ENCODE measurements at regions not wholly inside any gene's neighbourhood (a gene's known extent, or its start where the extent isn't known, plus 50 kb on each side); places are given as distances from the start of the nearest gene placed in this dataset.

DNA sequence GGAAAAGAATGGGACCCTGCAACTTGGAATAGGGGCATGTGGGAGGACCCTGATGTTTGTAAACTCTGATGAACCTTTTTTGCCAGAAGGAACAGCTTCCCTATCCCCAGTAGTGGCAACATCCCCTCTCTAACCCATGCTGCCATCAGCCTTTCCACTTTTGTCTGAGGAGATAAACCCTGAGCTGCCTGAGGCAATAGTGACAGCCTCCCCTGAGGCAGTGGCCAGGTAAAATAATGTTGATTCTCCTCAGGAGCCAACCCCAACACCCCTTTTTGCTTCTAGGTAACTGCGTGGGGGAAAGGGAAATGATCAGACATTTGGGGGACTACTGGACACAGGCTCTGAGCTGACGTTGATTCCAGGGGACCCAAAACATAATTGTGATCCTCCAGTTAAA, 106.8 kb upstream of the NPAS2 start:
- TF ChIP-seq, protein P1, sequence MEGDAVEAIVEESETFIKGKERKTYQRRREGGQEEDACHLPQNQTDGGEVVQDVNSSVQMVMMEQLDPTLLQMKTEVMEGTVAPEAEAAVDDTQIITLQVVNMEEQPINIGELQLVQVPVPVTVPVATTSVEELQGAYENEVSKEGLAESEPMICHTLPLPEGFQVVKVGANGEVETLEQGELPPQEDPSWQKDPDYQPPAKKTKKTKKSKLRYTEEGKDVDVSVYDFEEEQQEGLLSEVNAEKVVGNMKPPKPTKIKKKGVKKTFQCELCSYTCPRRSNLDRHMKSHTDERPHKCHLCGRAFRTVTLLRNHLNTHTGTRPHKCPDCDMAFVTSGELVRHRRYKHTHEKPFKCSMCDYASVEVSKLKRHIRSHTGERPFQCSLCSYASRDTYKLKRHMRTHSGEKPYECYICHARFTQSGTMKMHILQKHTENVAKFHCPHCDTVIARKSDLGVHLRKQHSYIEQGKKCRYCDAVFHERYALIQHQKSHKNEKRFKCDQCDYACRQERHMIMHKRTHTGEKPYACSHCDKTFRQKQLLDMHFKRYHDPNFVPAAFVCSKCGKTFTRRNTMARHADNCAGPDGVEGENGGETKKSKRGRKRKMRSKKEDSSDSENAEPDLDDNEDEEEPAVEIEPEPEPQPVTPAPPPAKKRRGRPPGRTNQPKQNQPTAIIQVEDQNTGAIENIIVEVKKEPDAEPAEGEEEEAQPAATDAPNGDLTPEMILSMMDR (IDR thresholded peaks at IDR 0.05 in 2 of 3, conservative IDR thresholded peaks at IDR 0.05 in 1 of 3; ENCODE audit: control insufficient read depth in 2 of 3, extremely low read depth in 1 of 3, insufficient read depth in 1 of 3, low read depth in 3 of 3, low read length in 3 of 3), result no peak
- TF ChIP-seq JUNB (IDR thresholded peaks at IDR 0.05) (no peak), EP300 (IDR thresholded peaks at IDR 0.05; ENCODE audit: borderline replicate concordance in 1 of 2, control insufficient read depth in 1 of 2, low read depth in 2 of 2, low read length in 2 of 2) (no peak), ZZZ3 (IDR thresholded peaks at IDR 0.05; ENCODE audit: control insufficient read depth, insufficient read length, low read depth) (no peak), HDAC6 (IDR thresholded peaks at IDR 0.05; ENCODE audit: unreplicated experiment) (no peak), CHD4 (IDR thresholded peaks at IDR 0.05) (no peak), POLR2A (IDR thresholded peaks at IDR 0.05; ENCODE audit: low read depth, low read length) (no peak), HCFC1 (IDR thresholded peaks at IDR 0.05; ENCODE audit: low read length) (no peak), TAF1 (IDR thresholded peaks at IDR 0.05; ENCODE audit: borderline replicate concordance, low read depth, low read length) (no peak)

Data from GM12878 (cell line).